ENCODE measurements at regions not wholly inside any gene's neighbourhood (a gene's known extent, or its start where the extent isn't known, plus 50 kb on each side); places are given as distances from the start of the nearest gene placed in this dataset.

DNA sequence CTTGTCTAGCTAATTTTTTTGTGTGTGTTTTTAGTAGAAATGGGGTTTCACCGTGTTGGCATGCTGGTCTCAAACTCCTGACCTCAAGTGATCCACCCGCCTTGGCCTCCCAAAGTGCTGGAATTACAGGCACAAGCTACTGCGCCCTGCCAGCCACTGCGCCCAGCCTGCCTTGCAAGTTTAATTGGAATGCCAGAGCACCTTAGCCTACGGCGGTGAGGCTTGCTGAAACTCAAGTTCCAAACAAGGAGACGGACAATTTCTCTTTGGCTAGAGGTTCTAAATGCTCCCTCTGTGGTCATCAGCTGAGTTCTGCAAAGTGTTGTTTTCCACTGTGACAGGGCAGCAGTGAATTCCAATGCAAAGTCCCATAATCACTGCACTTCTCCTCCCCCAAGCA, 583.4 kb downstream of the KCNJ3 start:
- Histone ChIP-seq H3K9ac (ENCODE audit: insufficient read length) (no peak overlapping the region), H3K36me3 (ENCODE audit: insufficient read depth, low read length) (no peaks in the 10 kb centered on the region), H3K9me3 (ENCODE audit: low read depth, low read length) (no peaks in the 10 kb centered on the region), H3K27ac (no peak overlapping the region), H3K4me3 (no peak overlapping the region)
- no peak for TF ChIP-seq EZH2 (IDR thresholded peaks at IDR 0.05)
- TF ChIP-seq FOXP2 (optimal IDR thresholded peaks at IDR 0.05; ENCODE audit: control extremely low read depth, extremely low read length, insufficient read depth), result no peak
- no peak for TF ChIP-seq POLR2AphosphoS5 (IDR thresholded peaks at IDR 0.05; ENCODE audit: borderline replicate concordance, low read depth, low read length)
- DNase-seq (ENCODE audit: low read depth, low spot score), result no peak

DNA sequence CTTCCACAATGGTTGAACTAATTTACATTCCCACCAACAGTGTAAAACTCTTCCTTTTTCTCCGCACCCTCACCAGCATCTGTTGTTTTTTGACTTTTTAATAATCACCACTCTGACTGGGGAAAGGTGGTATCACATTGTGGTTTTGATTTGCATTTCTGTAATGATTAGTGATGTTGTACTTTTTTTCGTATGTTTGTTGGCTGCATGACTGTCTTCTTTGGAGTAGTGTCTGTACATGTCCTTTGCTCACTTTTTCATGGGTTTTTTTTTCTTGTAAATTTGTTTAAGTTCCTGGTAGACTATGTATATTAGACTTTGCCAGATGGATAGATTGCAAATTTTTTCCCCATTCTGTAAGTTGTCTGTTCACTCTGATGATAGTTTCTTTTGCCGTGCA, 574.8 kb downstream of the KCNJ3 start:
- no peak for DNase-seq (ENCODE audit: low read depth, low spot score)
- no peaks in the 10 kb centered on the region for H3K36me3 ChIP-seq (ENCODE audit: insufficient read depth, low read length)
- no peak overlapping the region for H3K27ac ChIP-seq
- H3K9ac ChIP-seq (ENCODE audit: insufficient read length), result no peak overlapping the region
- TF ChIP-seq EZH2 (IDR thresholded peaks at IDR 0.05) (no peak), POLR2AphosphoS5 (IDR thresholded peaks at IDR 0.05; ENCODE audit: borderline replicate concordance, low read depth, low read length) (no peak), FOXP2 (optimal IDR thresholded peaks at IDR 0.05; ENCODE audit: control extremely low read depth, extremely low read length, insufficient read depth) (no peak)
- no peak overlapping the region for H3K4me3 ChIP-seq
- no peaks in the 10 kb centered on the region for H3K9me3 ChIP-seq (ENCODE audit: low read depth, low read length)

DNA sequence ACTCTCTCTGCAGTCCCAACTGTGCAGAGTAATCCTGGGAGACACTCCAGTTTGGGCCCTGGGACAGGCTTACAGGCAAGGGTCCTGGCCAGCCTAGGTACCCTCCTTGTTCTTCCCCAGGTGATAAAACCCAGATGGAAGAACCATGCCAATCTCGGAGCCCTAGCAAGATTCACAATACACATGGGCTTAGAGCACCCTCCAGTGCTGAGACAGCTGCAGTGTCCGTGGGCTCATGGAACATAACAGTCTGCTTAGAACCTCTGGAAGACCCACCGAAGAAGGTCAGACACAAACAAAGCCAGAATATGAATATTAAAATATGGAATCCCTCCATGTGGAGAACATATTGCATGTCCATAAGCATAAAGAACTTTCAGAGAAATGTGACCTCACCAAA, 568.1 kb downstream of the KCNJ3 start:
- no peak overlapping the region for H3K27ac ChIP-seq
- no peaks in the 10 kb centered on the region for H3K36me3 ChIP-seq (ENCODE audit: insufficient read depth, low read length)
- H3K4me3 ChIP-seq, result no peak overlapping the region
- TF ChIP-seq POLR2AphosphoS5 (IDR thresholded peaks at IDR 0.05; ENCODE audit: borderline replicate concordance, low read depth, low read length) (no peak), FOXP2 (optimal IDR thresholded peaks at IDR 0.05; ENCODE audit: control extremely low read depth, extremely low read length, insufficient read depth) (no peak), EZH2 (IDR thresholded peaks at IDR 0.05) (no peak)
- DNase-seq (ENCODE audit: low read depth, low spot score), result no peak
- no peaks in the 10 kb centered on the region for H3K9me3 ChIP-seq (ENCODE audit: low read depth, low read length)
- H3K9ac ChIP-seq (ENCODE audit: insufficient read length), result no peak overlapping the region

GRCh38 chr2:155266109-155266508, 567.6 kb downstream of the KCNJ3 start:
- H3K27ac ChIP-seq, result no peak overlapping the region
- no peaks in the 10 kb centered on the region for H3K9me3 ChIP-seq (ENCODE audit: low read depth, low read length)
- no peak overlapping the region for H3K9ac ChIP-seq (ENCODE audit: insufficient read length)
- H3K4me3 ChIP-seq, result no peak overlapping the region
- TF ChIP-seq EZH2 (IDR thresholded peaks at IDR 0.05), result no peak
- H3K36me3 ChIP-seq (ENCODE audit: insufficient read depth, low read length), result no peaks in the 10 kb centered on the region
- DNase-seq (ENCODE audit: low read depth, low spot score), result no peak

- H3K9ac ChIP-seq (ENCODE audit: insufficient read length), result no peak overlapping the region
- no peak overlapping the region for H3K27ac ChIP-seq
- DNase-seq (ENCODE audit: low read depth, low spot score), result no peak
- no peaks in the 10 kb centered on the region for H3K36me3 ChIP-seq (ENCODE audit: insufficient read depth, low read length)
- H3K4me3 ChIP-seq, result no peak overlapping the region
- TF ChIP-seq FOXP2 (optimal IDR thresholded peaks at IDR 0.05; ENCODE audit: control extremely low read depth, extremely low read length, insufficient read depth) (no peak), POLR2AphosphoS5 (IDR thresholded peaks at IDR 0.05; ENCODE audit: borderline replicate concordance, low read depth, low read length) (no peak), EZH2 (IDR thresholded peaks at IDR 0.05) (no peak)
- no peaks in the 10 kb centered on the region for H3K9me3 ChIP-seq (ENCODE audit: low read depth, low read length)
Observed at GRCh38 chr2:155256803-155257202, 558.3 kb downstream of the KCNJ3 start.

- no peak overlapping the region for H3K9ac ChIP-seq (ENCODE audit: insufficient read length)
- peak; percentile 8 for DNase-seq (ENCODE audit: low read depth, low spot score)
- no peaks in the 10 kb centered on the region for H3K9me3 ChIP-seq (ENCODE audit: low read depth, low read length)
- H3K36me3 ChIP-seq (ENCODE audit: insufficient read depth, low read length), result no peaks in the 10 kb centered on the region
- H3K27ac ChIP-seq, result no peak overlapping the region
- TF ChIP-seq POLR2AphosphoS5 (IDR thresholded peaks at IDR 0.05; ENCODE audit: borderline replicate concordance, low read depth, low read length), result no peak
- no peak for TF ChIP-seq FOXP2 (optimal IDR thresholded peaks at IDR 0.05; ENCODE audit: control extremely low read depth, extremely low read length, insufficient read depth)
- no peak for TF ChIP-seq EZH2 (IDR thresholded peaks at IDR 0.05)
- H3K4me3 ChIP-seq, result no peak overlapping the region
Observed at GRCh38 chr2:155250800-155251199, 552.3 kb downstream of the KCNJ3 start.

- Histone ChIP-seq H3K9me3 (ENCODE audit: low read depth, low read length) (no peaks in the 10 kb centered on the region), H3K36me3 (ENCODE audit: insufficient read depth, low read length) (no peaks in the 10 kb centered on the region), H3K27ac (no peak overlapping the region), H3K9ac (ENCODE audit: insufficient read length) (no peak overlapping the region), H3K4me3 (no peak overlapping the region)
- DNase-seq (ENCODE audit: low read depth, low spot score), result no peak
- TF ChIP-seq EZH2 (IDR thresholded peaks at IDR 0.05), result no peak
- TF ChIP-seq FOXP2 (optimal IDR thresholded peaks at IDR 0.05; ENCODE audit: control extremely low read depth, extremely low read length, insufficient read depth), result no peak
- TF ChIP-seq POLR2AphosphoS5 (IDR thresholded peaks at IDR 0.05; ENCODE audit: borderline replicate concordance, low read depth, low read length), result no peak
Observed at GRCh38 chr2:155240176-155240575, 541.7 kb downstream of the KCNJ3 start.

DNA sequence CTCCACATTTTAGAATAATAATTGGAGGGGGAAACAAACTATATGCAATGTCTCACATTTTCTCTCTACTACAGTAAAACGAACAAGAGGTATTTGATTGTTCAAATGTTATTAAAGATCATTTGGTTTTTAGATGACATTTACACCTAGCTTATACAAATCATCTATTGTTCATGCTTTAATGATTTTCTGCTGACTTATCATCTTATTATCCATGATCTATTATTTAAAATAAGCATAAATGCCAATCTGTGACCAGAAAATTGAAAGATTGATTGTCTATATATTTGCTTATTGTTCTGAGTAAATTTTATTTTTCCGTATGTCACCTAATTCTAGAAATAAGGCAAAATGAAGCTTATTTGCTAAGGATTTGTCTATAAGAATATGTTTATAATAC, 537.2 kb downstream of the KCNJ3 start:
- no peak for TF ChIP-seq POLR2AphosphoS5 (IDR thresholded peaks at IDR 0.05; ENCODE audit: borderline replicate concordance, low read depth, low read length)
- no peak for TF ChIP-seq FOXP2 (optimal IDR thresholded peaks at IDR 0.05; ENCODE audit: control extremely low read depth, extremely low read length, insufficient read depth)
- TF ChIP-seq EZH2 (IDR thresholded peaks at IDR 0.05), result no peak
- no peak overlapping the region for H3K4me3 ChIP-seq
- H3K9me3 ChIP-seq (ENCODE audit: low read depth, low read length), result no peaks in the 10 kb centered on the region
- no peak overlapping the region for H3K27ac ChIP-seq
- H3K36me3 ChIP-seq (ENCODE audit: insufficient read depth, low read length), result no peaks in the 10 kb centered on the region
- no peak for DNase-seq (ENCODE audit: low read depth, low spot score)
- no peak overlapping the region for H3K9ac ChIP-seq (ENCODE audit: insufficient read length)

DNA sequence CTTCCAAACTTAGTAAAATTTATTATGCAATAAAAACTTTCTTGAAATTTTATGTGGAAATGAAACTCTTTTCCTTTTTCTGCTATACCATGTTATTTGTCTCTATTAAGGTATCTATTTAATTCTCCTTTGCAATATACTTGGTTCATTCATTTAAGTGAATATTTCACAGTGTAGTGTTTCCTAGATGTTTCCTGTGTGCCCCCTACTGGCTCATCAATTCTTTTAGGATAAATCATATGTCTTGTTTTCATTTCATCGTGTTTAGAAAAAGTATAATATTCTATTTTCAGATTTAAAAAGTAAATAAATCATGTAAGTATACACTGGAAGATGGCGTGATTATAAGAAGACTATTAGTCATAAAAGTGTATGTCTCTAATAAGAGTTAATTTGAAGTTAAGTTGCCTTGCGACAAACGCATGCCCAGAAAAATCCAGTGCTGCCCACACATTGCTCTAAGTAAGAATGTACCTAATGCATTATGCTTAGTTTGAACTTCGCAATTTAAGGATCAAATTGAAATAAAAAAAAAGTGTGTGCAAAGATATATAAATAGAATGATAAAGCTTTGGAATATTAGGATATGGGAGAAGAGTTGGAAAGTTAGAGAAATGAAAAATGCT, 525.4 kb downstream of the KCNJ3 start:
- H3K36me3 ChIP-seq (ENCODE audit: insufficient read depth, low read length), result no peaks in the 10 kb centered on the region
- no peak overlapping the region for H3K27ac ChIP-seq
- TF ChIP-seq FOXP2 (optimal IDR thresholded peaks at IDR 0.05; ENCODE audit: control extremely low read depth, extremely low read length, insufficient read depth) (no peak), EZH2 (IDR thresholded peaks at IDR 0.05) (no peak), POLR2AphosphoS5 (IDR thresholded peaks at IDR 0.05; ENCODE audit: borderline replicate concordance, low read depth, low read length) (no peak)
- DNase-seq (ENCODE audit: low read depth, low spot score), result no peak
- no peak overlapping the region for H3K4me3 ChIP-seq
- no peaks in the 10 kb centered on the region for H3K9me3 ChIP-seq (ENCODE audit: low read depth, low read length)
- H3K9ac ChIP-seq (ENCODE audit: insufficient read length), result no peak overlapping the region
